Left lung (tissue), 4 donors: ENCODE measurements at regions not wholly inside any gene's neighbourhood (a gene's known extent, or its start where the extent isn't known, plus 50 kb on each side); places are given as distances from the start of the nearest gene placed in this dataset.

Source experiments
- ATAC-seq: fragments of 200-7000 bp; cut with Tn5 transposase; one replicate; pipeline ENCODE4 v1.9.1; 2020; ENCODE audit warnings: moderate library complexity
- DNase-seq, 4 donors: peaks; one replicate each; pipeline ENCODE4 v3.0.0-alpha.2; 2013 to 2020
- H3K27ac ChIP-seq, 2 donors: fragments of 200-600 bp; sonication (generic) in 1 of 2; one replicate each; pipeline versions ENCODE4 v1.5.0 to v1.8.0; 2020 to 2021
- H3K27me3 ChIP-seq, 2 donors: fragments of 200-600 bp; sonication (generic) in 1 of 2; one replicate each; pipeline versions ENCODE4 v1.5.0 to v1.8.0; 2020 to 2021
- H3K36me3 ChIP-seq, 2 donors: fragments of 200-600 bp; sonication (generic) in 1 of 2; one replicate each; pipeline versions ENCODE4 v1.5.0 to v1.8.0; 2020 to 2021
- H3K4me1 ChIP-seq, 2 donors: fragments of 200-600 bp; one replicate each; pipeline ENCODE4 v1.8.0; 2021
- H3K4me3 ChIP-seq, 2 donors: fragments of 200-600 bp; sonication (generic) in 1 of 2; one replicate each; pipeline versions ENCODE4 v1.5.0 to v1.8.0; 2020 to 2021; ENCODE audit warnings: mild to moderate bottlenecking in 1 of 2
- H3K9me3 ChIP-seq, 2 donors: fragments of 200-600 bp; sonication (generic) in 1 of 2; one replicate each; pipeline versions ENCODE4 v1.5.0 to v1.8.0; 2020 to 2021
- intact Hi-C, 2 donors: fragments of 100-400 bp; cut with DNase I; formaldehyde crosslinking; loops; one replicate each; pipeline versions ENCODE4 v1.11.2 to v1.14.2; 2022
- TF ChIP-seq, protein P1 (sequence below), 2 donors: fragments of 200-600 bp; sonication (generic) in 1 of 2; IDR thresholded peaks; one replicate each; pipeline versions ENCODE4 v1.5.0 to v1.8.0; 2021; ENCODE audit warnings: antibody characterized with exemption in 2 of 2
- donor health status: DM: no; HTN: yes; CAD: no.
- donor health status: DM: no; HTN: no; CAD: no.

DNA sequence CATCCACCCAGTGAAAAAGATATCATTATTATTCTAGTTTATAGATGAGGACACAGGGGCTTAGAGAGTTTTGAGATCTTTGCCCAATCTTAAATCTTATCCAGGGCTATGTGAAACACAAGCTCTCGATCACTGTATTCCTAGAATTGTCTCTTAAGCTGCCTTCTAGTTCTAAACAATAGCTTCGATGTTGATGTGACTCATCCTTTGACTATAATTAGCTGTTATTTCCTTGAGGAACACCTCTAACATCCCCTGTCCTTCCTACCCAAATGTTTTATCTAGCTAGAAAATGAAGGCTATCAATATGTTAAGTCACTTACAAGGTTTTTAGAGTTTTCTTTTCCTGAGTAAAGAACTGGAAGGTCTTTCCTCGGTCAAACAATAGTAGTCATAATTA, 83.1 kb upstream of the STAC start:
- no peak overlapping the region for H3K4me3 ChIP-seq
- no peak overlapping the region for H3K27ac ChIP-seq
- peaks cover 0 to 4% of the 10 kb centered on the region in 2 donors for H3K4me1 ChIP-seq
- H3K36me3 ChIP-seq: no peaks in the 10 kb centered on the region
- ATAC-seq (no peak), DNase-seq (no peak)
- TF ChIP-seq, protein P1, sequence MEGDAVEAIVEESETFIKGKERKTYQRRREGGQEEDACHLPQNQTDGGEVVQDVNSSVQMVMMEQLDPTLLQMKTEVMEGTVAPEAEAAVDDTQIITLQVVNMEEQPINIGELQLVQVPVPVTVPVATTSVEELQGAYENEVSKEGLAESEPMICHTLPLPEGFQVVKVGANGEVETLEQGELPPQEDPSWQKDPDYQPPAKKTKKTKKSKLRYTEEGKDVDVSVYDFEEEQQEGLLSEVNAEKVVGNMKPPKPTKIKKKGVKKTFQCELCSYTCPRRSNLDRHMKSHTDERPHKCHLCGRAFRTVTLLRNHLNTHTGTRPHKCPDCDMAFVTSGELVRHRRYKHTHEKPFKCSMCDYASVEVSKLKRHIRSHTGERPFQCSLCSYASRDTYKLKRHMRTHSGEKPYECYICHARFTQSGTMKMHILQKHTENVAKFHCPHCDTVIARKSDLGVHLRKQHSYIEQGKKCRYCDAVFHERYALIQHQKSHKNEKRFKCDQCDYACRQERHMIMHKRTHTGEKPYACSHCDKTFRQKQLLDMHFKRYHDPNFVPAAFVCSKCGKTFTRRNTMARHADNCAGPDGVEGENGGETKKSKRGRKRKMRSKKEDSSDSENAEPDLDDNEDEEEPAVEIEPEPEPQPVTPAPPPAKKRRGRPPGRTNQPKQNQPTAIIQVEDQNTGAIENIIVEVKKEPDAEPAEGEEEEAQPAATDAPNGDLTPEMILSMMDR (IDR thresholded peaks at IDR 0.05): no peak
- no peaks in the 10 kb centered on the region for H3K27me3 ChIP-seq
- intact Hi-C loops: no loop called here
- no peaks in the 10 kb centered on the region for H3K9me3 ChIP-seq

DNA sequence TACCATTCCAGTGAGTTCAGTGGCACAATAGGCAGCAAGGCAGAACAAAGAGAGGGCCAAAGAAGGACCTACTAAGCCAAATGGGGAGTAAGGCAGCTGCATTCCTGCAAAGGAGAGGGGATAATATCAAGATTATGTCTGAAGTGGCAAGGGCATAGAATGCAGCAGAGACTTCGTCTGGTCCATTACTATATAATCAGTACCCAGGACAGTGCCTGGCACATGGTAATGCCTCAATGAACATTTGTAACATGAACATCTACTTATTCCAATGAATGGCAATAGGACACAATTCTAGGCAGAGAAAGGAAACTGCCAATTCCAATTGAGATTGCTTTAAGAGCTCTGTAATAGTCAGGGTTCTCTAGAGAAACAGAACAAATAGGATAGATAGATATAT, 82.1 kb upstream of the STAC start:
- DNase-seq (no peak), ATAC-seq (no peak)
- Histone ChIP-seq H3K27me3 (no peaks in the 10 kb centered on the region), H3K4me3 (no peak overlapping the region), H3K36me3 (no peaks in the 10 kb centered on the region), H3K9me3 (no peaks in the 10 kb centered on the region), H3K4me1 (peaks cover 0 to 4% of the 10 kb centered on the region in 2 donors), H3K27ac (no peak overlapping the region)
- intact Hi-C loops: no loop called here
- TF ChIP-seq, protein P1 (IDR thresholded peaks at IDR 0.05): no peak

DNA sequence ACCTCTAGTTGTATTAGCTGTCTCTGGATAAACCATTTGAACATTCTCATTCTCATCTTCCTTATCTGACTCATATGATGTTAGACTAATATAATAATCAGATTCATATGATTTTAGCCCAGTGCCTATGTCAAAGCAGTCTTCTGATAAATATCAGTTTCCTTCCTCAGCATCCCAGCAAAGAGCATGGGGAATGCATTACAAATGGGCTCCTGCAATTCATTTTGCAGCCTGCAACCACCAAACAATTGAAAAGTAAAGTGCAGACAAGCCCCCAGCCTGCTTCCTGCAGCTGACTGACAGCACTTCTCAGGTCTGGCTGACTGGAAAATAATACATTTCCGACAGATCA, 78.2 kb upstream of the STAC start:
- Histone ChIP-seq H3K4me1 (no peaks in the 10 kb centered on the region), H3K36me3 (no peaks in the 10 kb centered on the region), H3K27ac (no peak overlapping the region), H3K4me3 (no peak overlapping the region), H3K27me3 (no peaks in the 10 kb centered on the region), H3K9me3 (no peaks in the 10 kb centered on the region)
- intact Hi-C loops: no loop called here
- TF ChIP-seq, protein P1 (IDR thresholded peaks at IDR 0.05): no peak
- ATAC-seq: no peak
- DNase-seq: no peak

DNA sequence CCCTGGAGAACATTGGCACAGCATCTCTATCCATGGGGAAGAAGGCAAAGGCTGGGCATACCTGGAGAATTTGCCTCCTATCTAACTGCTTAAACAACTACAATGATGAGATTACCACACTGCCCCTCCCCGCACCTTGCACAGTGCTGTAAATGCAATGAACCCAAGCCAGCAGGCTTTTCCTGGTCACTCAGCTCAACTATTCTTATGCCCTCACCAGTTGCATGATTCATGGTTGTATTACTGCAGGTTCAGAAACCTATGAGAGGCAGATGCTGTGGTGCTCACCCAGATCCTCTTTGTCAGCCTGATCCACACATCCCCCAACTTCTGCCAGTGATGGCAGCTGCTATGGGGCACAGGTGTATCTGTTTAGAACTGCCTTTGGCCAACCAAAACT, 77.7 kb upstream of the STAC start:
- Histone ChIP-seq H3K36me3 (no peaks in the 10 kb centered on the region), H3K4me1 (no peaks in the 10 kb centered on the region), H3K27me3 (no peaks in the 10 kb centered on the region), H3K4me3 (no peak overlapping the region), H3K27ac (no peak overlapping the region), H3K9me3 (no peaks in the 10 kb centered on the region)
- TF ChIP-seq, protein P1 (IDR thresholded peaks at IDR 0.05): no peak
- ATAC-seq (no peak), DNase-seq (no peak)
- intact Hi-C loops: no loop called here

DNA sequence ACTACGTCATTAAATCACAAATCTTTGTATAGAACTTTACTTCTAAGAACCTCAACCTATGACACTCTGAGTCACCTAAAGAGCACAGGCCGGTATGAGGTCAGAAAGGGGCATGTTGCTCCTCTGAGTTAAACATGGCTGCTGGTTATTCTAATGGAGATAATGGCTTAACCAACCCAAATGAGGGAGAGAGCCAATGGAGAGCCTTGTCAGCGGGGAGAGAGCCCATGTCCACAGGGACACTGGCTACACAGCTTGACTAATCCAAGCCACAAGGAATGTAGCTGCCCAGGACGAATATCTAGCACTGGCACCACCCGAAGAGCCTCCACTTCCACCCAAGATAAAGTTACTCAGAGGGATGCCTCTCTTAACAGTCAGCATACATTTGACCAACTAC, 77.0 kb upstream of the STAC start:
- no peaks in the 10 kb centered on the region for H3K36me3 ChIP-seq
- H3K27me3 ChIP-seq: no peaks in the 10 kb centered on the region
- no peak overlapping the region for H3K4me3 ChIP-seq
- TF ChIP-seq, protein P1 (IDR thresholded peaks at IDR 0.05): no peak
- H3K4me1 ChIP-seq: no peaks in the 10 kb centered on the region
- ATAC-seq (no peak), DNase-seq (no peak)
- H3K9me3 ChIP-seq: no peaks in the 10 kb centered on the region
- intact Hi-C loops: no loop called here
- H3K27ac ChIP-seq: no peak overlapping the region
